GM23338 (cell line): ENCODE measurements at regions not wholly inside any gene's neighbourhood (a gene's known extent, or its start where the extent isn't known, plus 50 kb on each side); places are given as distances from the start of the nearest gene placed in this dataset.

ENCODE experiments used
- CREB1 ChIP-seq: fragments of 250-450 bp; sonication (Bioruptor Pico); IDR thresholded peaks from 2 replicates; pipeline ENCODE4 v1.5.0; 2020; ENCODE audit warnings: low read depth, mild to moderate bottlenecking, moderate library complexity
- CTCF ChIP-seq, 2 experiments: fragments of 200-600 bp in 1 of 2; sonication (generic) in 1 of 2; conservative IDR thresholded peaks; 2 replicates each; pipeline versions ENCODE4 v1.5.1 to v1.6.1; 2016 to 2017; ENCODE audit warnings: antibody characterized with exemption in 2 of 2, low read depth in 2 of 2, mild to moderate bottlenecking in 2 of 2, moderate library complexity in 1 of 2
- EZH2 ChIP-seq: fragments of 200-600 bp; sonication (generic); IDR thresholded peaks from one replicate; pipeline ENCODE4 v1.8.0; 2017; ENCODE audit warnings: antibody characterized with exemption, mild to moderate bottlenecking, low read depth; ENCODE audit not compliant: unreplicated experiment
- EZH2phosphoT487 ChIP-seq: fragments of 200-600 bp; sonication (generic); IDR thresholded peaks from one replicate; pipeline ENCODE4 v1.8.1; 2018; ENCODE audit warnings: antibody characterized with exemption; ENCODE audit not compliant: unreplicated experiment
- JUNB ChIP-seq: IDR thresholded peaks from one replicate; pipeline ENCODE4 v1.6.1; 2016; ENCODE audit warnings: antibody characterized with exemption; ENCODE audit not compliant: unreplicated experiment
- NANOG ChIP-seq: IDR thresholded peaks from 2 replicates; pipeline ENCODE4 v1.6.1; 2016; ENCODE audit warnings: antibody characterized with exemption, borderline replicate concordance
- POLR2AphosphoS5 ChIP-seq: IDR thresholded peaks from 2 replicates; pipeline ENCODE4 v1.6.1; 2016; ENCODE audit warnings: antibody characterized with exemption, low read depth
- REST ChIP-seq: IDR thresholded peaks from one replicate; pipeline ENCODE4 v1.6.1; 2018; ENCODE audit warnings: antibody characterized with exemption; ENCODE audit not compliant: unreplicated experiment

- TF ChIP-seq CTCF (conservative IDR thresholded peaks at IDR 0.05; ENCODE audit: low read depth in 2 of 2) (no peak), CREB1 (CRISPR knock-in tag) (no peak), JUNB (no peak), REST (no peak), NANOG (no peak), EZH2 (no peak), POLR2AphosphoS5 (no peak), EZH2phosphoT487 (no peak)
These were observed 74.1 kb downstream of the SCG2 start for GRCh38 chr2:223528036-223528435.
